ENCODE measurements at regions not wholly inside any gene's neighbourhood (a gene's known extent, or its start where the extent isn't known, plus 50 kb on each side); places are given as distances from the start of the nearest gene placed in this dataset.

DNA sequence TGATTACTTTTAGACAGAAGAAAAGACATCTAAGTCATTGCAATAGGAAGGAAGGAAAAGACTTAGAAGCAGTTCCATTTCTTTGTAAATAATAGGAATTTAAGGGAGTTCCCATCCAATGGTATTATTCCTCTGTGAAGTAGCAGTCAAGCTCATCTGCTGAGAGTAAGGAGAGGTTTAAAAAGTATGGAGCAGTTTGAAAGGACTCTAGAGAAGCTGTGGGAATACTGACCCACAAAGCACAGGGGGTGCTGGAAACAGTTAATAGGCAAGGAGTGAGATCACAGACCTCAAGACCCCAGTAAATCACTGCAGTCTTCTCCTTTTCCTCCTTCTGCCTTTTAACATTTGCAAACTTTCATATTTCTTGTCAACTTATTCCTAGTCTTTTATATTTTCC, 428.5 kb downstream of the ADAMTS20 start:
- Histone ChIP-seq H3K27ac (ENCODE audit: extremely low read depth, low read depth, low read length) (no peak overlapping the region), H3K36me3 (ENCODE audit: control insufficient read depth in 2 of 2, insufficient read depth in 1 of 2, low read length in 2 of 2) (no peaks in the 10 kb centered on the region), H3K4me3 (ENCODE audit: low read depth, low read length) (no peak overlapping the region), H3K4me1 (ENCODE audit: control insufficient read depth, insufficient read depth, low read length) (no peaks in the 10 kb centered on the region), H3K9me3 (ENCODE audit: control insufficient read depth, insufficient read depth, low read depth, low read length) (no peaks in the 10 kb centered on the region)
- TF ChIP-seq, protein P1, sequence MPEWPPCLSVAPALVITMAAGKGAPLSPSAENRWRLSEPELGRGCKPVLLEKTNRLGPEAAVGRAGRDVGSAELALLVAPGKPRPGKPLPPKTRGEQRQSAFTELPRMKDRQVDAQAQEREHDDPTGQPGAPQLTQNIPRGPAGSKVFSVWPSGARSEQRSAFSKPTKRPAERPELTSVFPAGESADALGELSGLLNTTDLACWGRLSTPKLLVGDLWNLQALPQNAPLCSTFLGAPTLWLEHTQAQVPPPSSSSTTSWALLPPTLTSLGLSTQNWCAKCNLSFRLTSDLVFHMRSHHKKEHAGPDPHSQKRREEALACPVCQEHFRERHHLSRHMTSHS (tag by site-specific recombination; IDR thresholded peaks at IDR 0.05), result no peak
- TF ChIP-seq, protein P2, sequence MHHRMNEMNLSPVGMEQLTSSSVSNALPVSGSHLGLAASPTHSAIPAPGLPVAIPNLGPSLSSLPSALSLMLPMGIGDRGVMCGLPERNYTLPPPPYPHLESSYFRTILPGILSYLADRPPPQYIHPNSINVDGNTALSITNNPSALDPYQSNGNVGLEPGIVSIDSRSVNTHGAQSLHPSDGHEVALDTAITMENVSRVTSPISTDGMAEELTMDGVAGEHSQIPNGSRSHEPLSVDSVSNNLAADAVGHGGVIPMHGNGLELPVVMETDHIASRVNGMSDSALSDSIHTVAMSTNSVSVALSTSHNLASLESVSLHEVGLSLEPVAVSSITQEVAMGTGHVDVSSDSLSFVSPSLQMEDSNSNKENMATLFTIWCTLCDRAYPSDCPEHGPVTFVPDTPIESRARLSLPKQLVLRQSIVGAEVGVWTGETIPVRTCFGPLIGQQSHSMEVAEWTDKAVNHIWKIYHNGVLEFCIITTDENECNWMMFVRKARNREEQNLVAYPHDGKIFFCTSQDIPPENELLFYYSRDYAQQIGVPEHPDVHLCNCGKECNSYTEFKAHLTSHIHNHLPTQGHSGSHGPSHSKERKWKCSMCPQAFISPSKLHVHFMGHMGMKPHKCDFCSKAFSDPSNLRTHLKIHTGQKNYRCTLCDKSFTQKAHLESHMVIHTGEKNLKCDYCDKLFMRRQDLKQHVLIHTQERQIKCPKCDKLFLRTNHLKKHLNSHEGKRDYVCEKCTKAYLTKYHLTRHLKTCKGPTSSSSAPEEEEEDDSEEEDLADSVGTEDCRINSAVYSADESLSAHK (tag by site-specific recombination; IDR thresholded peaks at IDR 0.05), result 0 out of 2 replicates have a peak, but pooled peaks have one; percentile 12
- no peak for TF ChIP-seq ZBTB20 (tag by site-specific recombination; IDR thresholded peaks at IDR 0.05)
- TF ChIP-seq ZNF548 (tag by site-specific recombination; IDR thresholded peaks at IDR 0.05), result no peak
- no peak for TF ChIP-seq TRIM28 (IDR thresholded peaks at IDR 0.05; ENCODE audit: borderline replicate concordance, low read length)
- TF ChIP-seq YY1 (tag by site-specific recombination; IDR thresholded peaks at IDR 0.05), result no peak
- ChIA-PET POLR2A (no interaction called here), CTCF (interaction anchor here (0.6 kb wide), 1 partner anchor 555 kb away, joined by 6 read pairs; no protein-coding TSS in a partner anchor)

DNA sequence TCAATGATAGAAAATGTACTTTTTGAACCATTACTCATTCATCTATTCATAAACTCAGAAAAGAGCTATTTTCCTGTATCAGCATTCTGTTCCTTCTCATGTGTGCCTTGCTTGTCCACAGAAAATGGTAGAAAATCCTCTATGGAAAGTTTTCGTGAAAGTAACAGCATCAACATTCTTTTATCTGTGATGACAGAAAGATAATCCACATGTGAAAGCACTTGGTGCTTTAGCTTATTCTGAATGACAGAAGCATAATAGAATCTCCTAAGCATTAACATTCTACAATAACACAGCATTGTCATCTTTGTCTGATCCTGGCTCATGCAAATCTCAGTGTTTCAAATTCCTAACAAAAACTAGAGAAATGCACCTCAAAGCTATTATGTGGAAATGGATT, 431.9 kb downstream of the ADAMTS20 start:
- TF ChIP-seq ZNF560 (tag by site-specific recombination; IDR thresholded peaks at IDR 0.05; ENCODE audit: borderline replicate concordance), result no peak
- no peak for TF ChIP-seq ZNF530 (tag by site-specific recombination; IDR thresholded peaks at IDR 0.05; ENCODE audit: low read depth)
- TF ChIP-seq ZNF423 (tag by site-specific recombination; IDR thresholded peaks at IDR 0.05), result no peak
- TF ChIP-seq SCRT1 (tag by site-specific recombination; IDR thresholded peaks at IDR 0.05; ENCODE audit: borderline replicate concordance), result no peak
- no peak for TF ChIP-seq ZNF660 (tag by site-specific recombination; IDR thresholded peaks at IDR 0.05)
- no peak for TF ChIP-seq ZNF792 (tag by site-specific recombination; IDR thresholded peaks at IDR 0.05)
- TF ChIP-seq ZSCAN23 (tag by site-specific recombination; IDR thresholded peaks at IDR 0.05), result no peak
- TF ChIP-seq ZNF16 (tag by site-specific recombination; IDR thresholded peaks at IDR 0.05; ENCODE audit: low read depth), result no peak
- TF ChIP-seq, protein P3, sequence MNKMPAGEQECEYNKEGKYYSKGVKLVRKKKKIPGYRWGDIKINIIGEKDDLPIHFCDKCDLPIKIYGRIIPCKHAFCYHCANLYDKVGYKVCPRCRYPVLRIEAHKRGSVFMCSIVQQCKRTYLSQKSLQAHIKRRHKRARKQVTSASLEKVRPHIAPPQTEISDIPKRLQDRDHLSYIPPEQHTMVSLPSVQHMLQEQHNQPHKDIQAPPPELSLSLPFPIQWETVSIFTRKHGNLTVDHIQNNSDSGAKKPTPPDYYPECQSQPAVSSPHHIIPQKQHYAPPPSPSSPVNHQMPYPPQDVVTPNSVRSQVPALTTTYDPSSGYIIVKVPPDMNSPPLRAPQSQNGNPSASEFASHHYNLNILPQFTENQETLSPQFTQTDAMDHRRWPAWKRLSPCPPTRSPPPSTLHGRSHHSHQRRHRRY (tag by site-specific recombination; IDR thresholded peaks at IDR 0.05), result no peak
- TF ChIP-seq, protein P4, sequence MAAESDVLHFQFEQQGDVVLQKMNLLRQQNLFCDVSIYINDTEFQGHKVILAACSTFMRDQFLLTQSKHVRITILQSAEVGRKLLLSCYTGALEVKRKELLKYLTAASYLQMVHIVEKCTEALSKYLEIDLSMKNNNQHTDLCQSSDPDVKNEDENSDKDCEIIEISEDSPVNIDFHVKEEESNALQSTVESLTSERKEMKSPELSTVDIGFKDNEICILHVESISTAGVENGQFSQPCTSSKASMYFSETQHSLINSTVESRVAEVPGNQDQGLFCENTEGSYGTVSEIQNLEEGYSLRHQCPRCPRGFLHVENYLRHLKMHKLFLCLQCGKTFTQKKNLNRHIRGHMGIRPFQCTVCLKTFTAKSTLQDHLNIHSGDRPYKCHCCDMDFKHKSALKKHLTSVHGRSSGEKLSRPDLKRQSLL (tag by site-specific recombination; IDR thresholded peaks at IDR 0.05), result no peak
- TF ChIP-seq, protein P5, sequence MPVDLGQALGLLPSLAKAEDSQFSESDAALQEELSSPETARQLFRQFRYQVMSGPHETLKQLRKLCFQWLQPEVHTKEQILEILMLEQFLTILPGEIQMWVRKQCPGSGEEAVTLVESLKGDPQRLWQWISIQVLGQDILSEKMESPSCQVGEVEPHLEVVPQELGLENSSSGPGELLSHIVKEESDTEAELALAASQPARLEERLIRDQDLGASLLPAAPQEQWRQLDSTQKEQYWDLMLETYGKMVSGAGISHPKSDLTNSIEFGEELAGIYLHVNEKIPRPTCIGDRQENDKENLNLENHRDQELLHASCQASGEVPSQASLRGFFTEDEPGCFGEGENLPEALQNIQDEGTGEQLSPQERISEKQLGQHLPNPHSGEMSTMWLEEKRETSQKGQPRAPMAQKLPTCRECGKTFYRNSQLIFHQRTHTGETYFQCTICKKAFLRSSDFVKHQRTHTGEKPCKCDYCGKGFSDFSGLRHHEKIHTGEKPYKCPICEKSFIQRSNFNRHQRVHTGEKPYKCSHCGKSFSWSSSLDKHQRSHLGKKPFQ (tag by site-specific recombination; IDR thresholded peaks at IDR 0.05), result no peak
- CTCF ChIA-PET, result no interaction called here
- Histone ChIP-seq H3K36me3 (ENCODE audit: control insufficient read depth in 2 of 2, insufficient read depth in 1 of 2, low read length in 2 of 2) (no peaks in the 10 kb centered on the region), H3K4me1 (ENCODE audit: control insufficient read depth, insufficient read depth, low read length) (no peaks in the 10 kb centered on the region), H3K27ac (ENCODE audit: extremely low read depth, low read depth, low read length) (no peak overlapping the region), H3K9me3 (ENCODE audit: control insufficient read depth, insufficient read depth, low read depth, low read length) (no peaks in the 10 kb centered on the region), H3K4me3 (ENCODE audit: low read depth, low read length) (no peak overlapping the region)
- POLR2A ChIA-PET, result no interaction called here
